Dedifferentiated amniotic fluid mesenchymal stem cell (primary cell): ENCODE measurements at regions not wholly inside any gene's neighbourhood (a gene's known extent, or its start where the extent isn't known, plus 50 kb on each side); places are given as distances from the start of the nearest gene placed in this dataset.

ENCODE experiments used
- DNase-seq: peaks from one replicate; pipeline ENCODE4 v3.0.0-alpha.2; 2016; ENCODE audit errors: extremely low spot score

DNA sequence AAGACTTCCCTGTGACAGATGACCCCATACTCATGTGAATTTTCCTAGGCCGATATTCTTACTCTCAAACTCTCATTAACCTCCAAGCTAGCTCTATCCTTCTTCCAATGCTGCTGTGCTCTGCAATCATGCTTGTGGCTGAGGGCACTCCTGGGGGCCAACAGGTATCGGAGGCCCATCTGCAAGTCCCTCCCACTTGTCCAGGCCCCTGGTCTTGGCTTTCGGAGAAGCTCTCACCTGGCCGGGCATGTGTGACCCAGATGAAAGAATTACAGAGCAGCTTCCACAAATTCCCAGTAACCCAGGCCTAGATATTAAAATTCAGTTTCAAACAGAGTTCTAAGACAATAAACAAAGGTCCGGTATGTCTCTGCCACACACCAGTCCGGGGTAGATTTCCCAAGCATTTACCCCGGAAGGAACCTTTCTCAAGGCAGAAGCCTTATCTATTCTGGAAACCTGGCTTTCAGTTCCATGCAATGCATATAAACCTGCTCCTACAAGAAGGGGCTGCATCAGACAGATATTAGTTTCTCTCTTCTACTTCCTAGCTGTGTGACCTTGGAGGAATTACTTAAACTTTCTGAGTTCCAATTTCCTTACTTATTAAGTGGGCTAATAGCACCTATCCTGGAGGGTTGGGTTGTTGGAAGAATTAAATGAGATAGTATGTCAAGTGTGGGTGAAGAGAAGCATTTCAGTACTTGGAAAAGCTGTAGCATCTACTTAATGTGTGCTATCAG lies 270.8 kb downstream of the PTTG2 start:
- DNase-seq: no peak

DNA sequence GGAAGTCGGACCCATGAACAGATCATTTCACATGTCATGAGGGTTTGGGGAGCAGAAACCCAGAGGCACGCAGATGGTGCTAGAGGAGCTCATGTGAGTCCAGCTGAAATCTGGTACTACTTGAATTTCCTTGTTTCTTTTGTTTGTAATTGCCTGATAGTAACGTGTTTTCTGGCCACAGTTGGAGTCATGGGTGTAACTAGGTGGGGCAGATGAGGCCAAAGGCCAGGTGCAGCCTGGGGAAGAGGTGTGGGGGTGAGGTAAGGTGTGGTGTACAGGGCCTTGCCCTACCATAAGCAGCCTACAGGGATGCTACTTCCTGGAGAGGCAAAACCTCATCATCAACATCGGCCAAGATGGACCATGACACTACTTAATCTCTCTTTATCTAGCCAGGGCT lies 271.4 kb downstream of the PTTG2 start:
- DNase-seq: no peak

DNA sequence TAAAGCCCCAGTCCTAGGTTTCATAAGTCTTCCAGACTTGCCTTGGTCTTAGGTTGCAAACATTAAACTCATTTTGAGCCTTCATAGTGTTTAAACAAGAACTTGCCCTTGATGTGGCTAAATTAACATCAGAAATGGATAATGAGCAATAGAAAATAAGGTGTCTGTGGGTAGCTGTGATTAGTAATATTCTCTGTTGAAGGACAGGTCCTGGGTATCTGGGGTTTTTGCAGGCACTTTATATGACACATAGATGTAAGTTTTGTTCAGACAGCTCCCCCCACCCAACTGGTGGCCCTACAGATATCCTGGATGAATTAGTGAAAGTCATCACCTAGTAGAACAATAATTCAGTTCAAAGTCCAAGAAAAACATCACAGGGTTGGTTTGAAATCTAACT lies 272.5 kb downstream of the PTTG2 start:
- DNase-seq: no peak

DNA sequence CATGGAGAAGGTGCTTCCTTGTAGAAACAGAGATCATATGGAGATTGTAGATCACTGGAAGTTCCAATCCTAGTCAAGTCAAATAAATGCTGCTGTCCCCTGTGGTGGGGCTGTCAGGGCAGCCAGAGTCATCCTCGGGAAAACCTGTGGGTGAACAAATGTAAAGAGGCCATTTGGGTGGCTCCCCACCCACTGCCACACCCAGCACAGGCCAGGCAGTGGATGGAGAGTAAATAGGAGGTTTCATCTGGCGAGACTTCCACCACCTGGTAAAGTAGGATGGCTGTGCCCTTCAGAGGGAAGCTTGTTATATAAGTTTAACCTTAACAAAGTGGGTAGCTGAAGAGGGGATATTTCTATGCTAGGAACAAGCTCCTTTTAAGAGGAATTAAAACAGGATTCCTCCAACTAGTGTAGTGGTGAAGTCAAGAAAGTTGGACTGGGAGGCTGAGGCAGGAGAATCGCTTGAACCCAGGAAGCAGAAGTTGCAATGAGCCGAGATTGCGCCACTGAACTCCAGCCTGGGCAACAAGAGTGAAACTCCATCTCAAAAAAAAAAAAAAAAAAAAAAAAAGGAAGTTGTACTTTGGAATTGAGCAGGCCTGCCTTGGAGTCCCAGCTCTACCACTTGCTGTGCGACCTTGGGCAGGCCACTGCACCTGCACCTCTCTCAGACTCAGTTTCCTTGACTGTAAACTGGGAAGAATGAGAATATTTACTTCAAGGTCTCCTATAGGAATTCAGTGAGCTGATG lies 273.7 kb downstream of the PTTG2 start:
- DNase-seq: no peak

DNA sequence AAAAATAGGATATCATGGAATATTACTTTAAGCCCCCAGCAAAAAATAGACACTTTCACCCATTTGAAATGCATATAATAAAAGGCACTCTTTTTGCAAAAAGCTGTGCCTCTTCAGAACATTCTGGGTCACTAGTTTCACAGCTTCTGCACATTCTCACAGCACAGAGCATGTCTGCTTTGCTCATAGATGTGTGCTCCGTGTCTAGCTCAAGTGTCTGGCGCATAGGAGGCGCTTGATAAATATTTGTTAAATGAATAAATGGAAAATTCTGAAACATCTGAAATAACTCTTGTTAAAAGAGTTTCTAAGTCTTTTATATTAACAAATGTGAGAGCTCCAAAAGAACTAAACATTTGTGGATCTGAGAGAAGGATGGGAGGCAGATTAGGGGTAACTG lies 275.2 kb downstream of the PTTG2 start:
- no peak for DNase-seq

DNA sequence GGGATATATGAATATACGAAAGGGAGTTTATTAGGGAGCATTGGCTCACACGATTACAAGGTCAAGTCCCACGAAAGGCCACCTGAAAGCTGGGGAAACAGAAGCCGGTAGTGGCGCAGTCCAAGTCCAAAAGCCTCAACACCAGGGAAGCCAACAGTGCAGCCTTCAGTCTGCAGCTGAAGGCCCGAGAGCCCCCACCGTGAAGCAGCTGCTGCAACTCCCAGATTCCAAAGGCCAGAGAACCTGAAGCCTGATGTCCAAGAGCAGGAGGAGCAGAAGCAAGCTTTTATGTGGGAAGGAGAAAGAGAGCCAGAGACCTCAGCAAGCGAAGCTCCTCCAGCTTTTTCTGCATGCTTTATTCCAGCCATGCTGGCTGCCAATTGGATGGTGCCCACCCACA lies 275.8 kb downstream of the PTTG2 start:
- no peak for DNase-seq

DNA sequence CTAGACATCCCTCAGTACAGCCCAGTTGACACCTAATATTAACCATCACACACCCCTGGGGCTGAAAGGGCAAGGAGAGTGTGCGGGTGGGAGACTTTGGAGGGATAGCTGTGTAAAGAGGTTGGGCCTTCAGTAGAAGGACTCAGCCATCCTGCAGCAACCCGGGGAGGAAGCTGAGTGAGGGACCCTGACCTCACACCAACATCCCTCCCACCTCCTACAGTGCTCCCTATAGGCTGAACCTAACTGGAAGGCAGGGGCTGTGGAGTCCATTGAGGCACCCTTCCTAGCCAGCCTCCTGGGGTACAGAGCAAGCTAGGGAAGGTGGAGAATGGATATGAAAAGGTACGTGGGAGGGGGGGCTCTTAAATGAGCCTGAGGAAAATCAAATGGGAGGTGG lies 276.3 kb downstream of the PTTG2 start:
- DNase-seq: no peak

DNA sequence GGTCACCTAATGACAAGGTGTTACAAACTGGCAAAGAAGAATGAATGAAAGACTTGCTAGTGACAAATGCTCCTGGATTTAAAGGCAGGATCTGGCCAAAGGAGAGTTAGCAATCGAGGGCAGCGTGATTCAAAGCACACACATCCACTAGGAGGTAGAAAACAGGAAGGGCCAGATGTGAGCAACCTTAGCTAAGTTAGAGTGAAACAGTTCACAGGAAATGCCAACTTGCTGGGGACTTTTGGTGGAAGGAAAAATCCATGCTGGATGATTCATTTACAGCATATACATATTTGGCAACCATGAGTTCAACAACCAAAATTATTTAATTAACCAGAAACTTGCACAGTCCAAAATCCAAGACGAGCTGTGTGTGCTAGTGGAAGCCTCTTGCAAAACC lies 276.9 kb downstream of the PTTG2 start:
- DNase-seq: peak; percentile 18

DNA sequence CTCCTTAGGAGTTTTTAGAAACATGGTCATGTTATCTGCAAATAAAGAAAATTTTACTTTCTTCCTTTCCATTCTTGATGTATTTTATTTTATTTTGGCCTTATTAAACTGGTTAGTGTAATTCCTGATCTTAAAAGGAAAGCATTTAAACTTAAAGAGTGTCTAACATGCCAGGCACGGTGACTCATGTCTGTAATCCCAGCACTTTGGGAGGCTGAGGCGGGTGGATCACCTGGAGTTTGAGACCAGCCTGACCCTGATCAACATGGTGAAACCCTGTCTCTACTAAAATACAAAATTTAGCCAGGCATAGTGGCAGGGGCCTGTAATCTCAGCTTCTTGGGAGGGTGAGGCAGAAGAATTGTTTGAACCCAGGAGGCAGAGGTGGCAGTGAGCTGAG lies 281.3 kb downstream of the PTTG2 start:
- DNase-seq: no peak

DNA sequence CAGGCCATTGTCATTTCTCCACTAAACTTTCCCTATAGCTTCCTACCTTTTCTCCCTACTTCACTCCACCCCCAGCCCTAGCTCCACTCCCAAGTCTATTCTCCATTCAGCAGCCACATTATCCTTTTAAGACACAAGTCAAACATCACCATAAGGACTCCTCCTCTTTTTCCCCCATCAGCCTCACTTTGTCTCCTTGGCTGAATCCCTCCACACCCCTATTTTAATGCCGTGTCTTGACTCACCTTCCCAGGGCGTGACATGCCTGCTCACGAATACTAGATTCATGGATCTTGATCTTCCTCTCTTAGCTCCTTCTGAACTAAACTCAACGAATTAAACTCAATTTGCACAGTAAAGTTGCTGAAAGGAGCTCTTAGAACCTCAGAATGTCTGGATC lies 281.9 kb downstream of the PTTG2 start:
- DNase-seq: no peak

DNA sequence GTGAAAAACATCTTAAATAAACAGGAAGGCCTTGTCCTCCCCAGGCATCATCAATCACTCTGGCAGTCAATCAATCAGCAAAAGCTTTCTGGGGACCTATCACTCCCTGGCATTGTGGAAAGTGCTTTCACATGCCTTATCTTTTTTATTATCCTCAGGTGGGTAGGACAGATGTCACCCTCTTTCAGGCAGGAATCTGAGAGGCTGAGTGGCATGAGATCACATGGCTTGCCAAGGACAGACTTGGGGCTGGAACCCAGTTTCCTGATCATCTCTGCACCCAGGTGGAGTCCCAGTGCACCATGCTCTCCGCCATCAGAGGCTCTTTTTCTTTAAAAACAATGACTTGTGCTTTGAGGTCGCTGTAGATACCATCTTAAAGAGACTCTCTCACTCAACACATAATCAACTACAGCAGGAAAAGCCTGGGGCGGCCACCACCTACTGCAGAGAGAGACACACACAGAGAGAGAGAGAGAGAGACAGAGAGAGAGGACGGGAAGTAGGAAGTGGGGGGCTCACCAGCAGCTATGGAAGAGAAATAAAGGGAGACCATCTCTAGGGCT lies 282.7 kb downstream of the PTTG2 start:
- DNase-seq: no peak

DNA sequence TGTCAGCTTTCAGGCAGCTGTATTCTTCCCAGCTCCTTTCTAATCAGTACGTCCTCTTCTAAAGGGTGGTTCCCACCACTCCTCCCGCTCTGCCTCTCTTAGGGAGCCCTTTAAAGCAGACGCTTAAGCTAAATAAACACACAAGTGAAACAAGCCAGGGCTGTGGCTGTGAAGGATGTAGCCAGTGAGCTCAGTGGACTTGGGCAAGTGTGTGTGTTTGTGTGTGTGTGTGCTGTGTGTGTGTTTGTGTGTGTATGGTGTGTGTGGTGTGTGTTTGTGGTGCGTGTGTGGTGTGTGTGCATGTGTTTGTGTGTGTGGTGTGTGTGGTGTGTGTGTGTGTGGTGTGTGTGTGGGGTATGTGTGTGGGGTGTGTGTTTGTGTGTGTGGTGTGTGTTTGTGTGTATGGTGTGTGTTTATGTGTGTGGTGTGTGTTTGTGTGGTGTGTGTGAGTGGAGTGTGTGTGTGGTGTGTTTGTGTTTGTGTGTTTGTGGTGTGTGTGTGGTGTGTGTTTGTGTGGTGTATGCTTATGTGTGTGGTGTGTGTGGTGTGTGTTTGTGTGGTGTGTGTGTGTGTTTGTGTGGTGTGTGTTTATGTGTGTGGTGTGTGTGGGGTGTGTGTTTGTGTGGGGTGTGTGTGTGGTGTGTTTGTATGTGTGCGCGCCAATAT lies 283.3 kb downstream of the PTTG2 start:
- no peak for DNase-seq

DNA sequence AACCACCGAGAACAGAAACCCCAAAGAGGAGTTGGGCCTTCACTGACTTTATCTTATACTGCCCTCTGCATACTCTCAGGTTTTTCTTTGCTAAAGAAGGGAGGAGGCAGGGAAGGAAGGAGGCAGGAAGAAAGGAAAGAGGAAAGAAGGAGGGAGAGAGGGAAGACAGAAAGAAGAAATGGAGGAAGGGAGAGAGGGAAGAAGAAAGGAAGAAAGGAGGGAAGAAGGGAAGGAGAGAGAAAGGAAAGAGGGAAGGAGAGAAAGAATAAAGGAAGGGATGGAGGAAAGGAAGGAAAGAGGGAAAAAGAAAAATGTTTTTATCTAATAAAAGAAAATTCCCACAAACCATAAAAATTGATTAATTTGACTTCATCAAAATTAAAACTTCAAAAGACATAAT lies 294.6 kb downstream of the PTTG2 start:
- no peak for DNase-seq

DNA sequence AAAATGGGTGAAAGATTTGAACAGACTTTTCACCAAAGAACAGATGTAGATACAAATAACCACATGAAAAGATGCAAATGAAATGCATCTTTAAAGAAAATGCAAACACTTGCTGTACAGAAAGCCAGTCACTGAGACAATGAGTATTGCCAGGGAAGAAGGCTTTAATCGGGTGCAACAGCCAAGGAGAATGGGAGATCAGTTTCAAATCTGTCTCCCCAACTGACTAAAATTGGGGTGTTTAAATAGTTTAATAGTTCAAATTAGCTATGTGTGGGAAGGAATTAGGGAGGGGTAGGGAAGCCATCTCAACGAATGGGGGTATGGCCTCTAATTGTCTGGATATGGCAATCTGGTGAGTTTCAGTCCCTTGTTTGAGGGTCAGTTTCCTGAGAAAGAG lies 295.4 kb downstream of the PTTG2 start:
- no peak for DNase-seq

DNA sequence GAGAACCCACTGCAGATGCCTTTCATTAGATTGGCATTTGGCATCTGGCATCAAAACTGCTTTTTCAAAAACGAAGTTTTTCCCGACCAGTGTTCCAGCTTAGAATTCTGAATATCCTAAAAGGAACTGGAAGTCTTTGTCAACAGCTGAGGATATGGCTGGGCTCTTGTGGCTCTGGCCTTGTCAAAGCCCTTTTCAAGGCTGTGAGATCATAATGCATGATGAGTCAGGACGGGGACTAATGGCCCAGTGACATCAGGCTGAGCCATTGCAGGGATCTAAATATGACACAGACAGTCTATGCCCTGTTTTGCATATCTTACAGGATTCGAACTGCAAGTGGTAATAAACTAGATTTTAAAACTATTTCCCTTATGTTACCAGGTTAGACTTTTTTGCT lies 306.4 kb downstream of the PTTG2 start:
- DNase-seq: peak; percentile 33

DNA sequence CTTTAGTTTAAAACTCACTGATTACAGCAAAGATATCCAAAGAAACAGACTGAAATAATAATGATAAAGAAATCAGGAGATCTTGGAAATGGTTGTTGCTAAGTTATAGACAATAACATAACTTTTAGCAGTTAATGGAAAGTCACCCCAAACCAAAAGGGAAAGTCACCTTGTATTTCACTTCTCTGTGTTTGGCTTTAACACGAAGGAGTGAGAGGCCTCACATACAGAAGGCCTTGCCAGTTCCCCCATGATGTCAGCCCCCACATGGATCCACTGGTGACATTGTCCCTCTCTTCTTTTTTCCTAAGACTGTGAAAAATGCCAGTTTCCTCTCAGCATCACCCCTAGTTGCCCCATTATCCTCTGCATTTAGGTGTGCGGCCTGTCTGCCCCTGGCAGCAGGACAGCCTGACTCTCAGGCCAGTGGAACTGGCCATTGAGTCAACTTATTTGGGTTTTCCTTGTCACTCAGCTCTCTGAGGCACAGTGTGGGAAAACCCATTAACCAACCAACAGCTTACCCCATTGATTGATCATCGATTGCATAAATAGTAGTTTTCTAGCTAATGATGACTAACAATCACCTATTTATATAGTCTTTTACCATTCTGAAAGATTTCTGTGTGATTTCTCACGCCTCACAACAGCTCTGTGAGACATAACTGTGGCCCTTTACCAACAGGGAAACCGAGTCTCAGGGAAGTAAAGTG lies 308.1 kb downstream of the PTTG2 start:
- DNase-seq: no peak

DNA sequence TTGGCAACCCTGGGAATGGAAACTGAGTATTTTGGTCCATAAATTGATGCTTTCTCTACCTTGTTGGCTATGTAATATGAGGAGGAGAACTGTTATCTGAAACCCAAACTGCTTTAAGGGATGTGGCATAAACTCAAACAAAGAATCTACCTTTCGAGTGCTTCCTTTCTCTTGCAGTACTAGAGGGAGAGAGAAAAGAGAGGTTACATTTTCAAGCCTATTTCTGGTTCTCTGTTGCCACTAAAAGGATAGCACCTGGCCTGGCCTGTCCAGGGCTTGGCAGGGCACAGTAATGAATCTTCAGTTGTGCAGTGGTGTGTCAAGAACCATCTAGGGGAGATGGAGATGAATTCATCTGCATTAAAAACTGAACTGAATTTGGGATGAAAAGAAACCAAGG lies 308.6 kb downstream of the PTTG2 start:
- DNase-seq: no peak

DNA sequence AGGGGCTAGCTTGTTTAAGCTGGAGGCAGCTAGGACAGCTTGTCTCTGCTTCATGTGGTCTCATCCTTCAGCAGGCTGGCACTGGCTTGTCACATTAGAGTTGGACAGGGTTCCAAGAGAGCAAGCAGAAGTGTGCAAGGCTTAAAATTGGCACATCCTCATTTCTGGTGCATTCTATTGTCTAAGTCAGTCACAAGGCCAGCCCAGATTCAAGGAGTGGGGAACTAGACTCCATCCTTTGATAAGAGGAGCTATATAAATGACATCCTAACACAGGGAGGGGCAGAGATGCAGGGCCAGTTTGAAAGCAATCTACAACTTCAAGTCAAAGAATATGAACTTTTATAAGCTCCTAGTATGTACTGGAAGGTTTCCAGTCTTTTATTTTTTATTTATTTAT lies 313.2 kb downstream of the PTTG2 start:
- no peak for DNase-seq

DNA sequence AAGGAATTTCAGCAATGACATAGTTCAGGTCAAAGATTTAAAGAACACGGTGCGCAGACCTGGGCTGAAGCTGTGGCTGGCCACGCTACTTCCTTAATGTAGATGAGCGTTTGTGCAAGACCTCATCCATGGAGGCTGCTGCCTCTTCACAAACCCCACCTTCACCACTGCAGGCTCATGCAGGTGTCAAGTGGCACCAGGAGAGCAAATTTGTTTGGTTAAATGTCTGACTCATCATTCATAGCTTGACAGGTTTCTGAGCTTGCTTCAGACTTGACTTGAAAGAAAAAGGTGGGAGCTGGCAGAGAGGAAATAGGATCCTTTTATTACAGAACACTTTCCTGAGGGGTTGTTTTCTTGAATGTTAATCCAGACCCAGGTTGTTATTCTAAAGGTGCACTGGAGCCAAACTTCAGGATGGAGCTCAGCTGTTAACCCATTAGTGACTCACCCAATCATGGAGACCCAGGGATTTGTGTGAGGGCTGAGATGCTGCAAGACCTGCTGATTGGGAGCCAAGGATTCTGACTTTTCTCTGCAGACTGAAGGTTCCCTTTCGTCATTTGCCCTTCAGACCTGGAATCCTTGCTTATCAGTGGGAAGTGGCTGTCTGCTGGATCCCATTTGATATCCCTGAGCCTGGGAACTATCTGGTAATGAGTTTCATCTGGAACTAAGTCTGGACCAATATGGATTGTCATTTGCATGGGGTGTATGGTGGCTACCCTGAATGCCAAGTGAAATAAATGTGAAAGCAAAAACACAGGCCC lies 315.3 kb downstream of the PTTG2 start:
- no peak for DNase-seq

DNA sequence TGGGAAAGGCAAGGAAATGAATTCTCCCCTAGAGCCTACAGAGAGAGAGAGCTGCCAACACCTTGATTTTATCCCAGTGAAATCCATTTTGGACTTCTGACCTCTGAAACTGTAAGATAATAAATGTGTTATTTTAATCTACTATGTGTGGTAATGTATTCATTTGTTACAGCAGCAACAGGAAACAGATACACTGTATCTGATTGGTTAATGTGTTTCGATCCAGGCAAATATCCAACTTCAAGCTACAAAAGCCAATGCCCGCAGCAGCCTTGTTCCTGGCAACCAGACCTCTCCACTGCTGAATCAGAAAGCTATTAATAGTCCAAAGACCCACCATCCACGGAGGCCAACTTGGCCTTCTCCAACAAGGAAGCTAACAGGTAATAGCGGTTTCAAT lies 318.1 kb downstream of the PTTG2 start:
- no peak for DNase-seq

DNA sequence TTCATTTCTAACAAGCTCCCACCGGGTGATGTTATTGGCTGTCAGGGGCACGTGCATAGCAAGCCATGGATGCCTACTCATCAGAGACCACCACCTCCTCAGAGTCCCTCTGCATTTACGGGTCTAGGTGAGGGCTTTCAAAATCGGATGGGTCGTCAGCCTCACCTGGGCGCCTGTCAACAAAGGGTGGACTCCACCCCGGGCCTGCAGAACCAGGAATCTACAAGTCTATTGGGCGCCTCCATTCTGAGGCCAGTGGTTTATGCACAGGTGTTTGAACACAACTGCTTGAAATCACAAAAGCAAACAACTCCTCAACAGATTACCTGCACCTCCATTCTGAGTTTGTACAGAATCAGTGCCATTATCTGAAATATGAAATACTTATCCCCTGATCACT lies 318.9 kb downstream of the PTTG2 start:
- DNase-seq: no peak
